HFFc6 (cell line): ENCODE measurements at regions not wholly inside any gene's neighbourhood (a gene's known extent, or its start where the extent isn't known, plus 50 kb on each side); places are given as distances from the start of the nearest gene placed in this dataset.
A peak's percentile ranks its signal among the peaks of the same experiment; 100 is the strongest.

Source experiments
- DNase-seq: peaks from one replicate; pipeline ENCODE4 v3.0.0-alpha.2; 2018
- H3K27ac Mint-ChIP-seq: 2 replicates; pipeline ENCODE4 v1.8.0; 2020; ENCODE audit warnings: mild to moderate bottlenecking, mixed read lengths
- H3K27me3 Mint-ChIP-seq: 2 replicates; pipeline ENCODE4 v1.8.0; 2021; ENCODE audit warnings: mild to moderate bottlenecking, moderate library complexity, mixed read lengths; ENCODE audit not compliant: insufficient read depth
- H3K36me3 Mint-ChIP-seq: 2 replicates; pipeline ENCODE4 v1.8.0; 2021; ENCODE audit warnings: low read depth, mixed read lengths
- H3K4me1 Mint-ChIP-seq: 2 replicates; pipeline ENCODE4 v1.8.0; 2020; ENCODE audit warnings: low read depth, mixed read lengths
- H3K4me3 Mint-ChIP-seq: 2 replicates; pipeline ENCODE4 v1.8.0; 2020; ENCODE audit warnings: mild to moderate bottlenecking, moderate library complexity, mixed read lengths
- H3K9me3 Mint-ChIP-seq: 2 replicates; pipeline ENCODE4 v1.8.0; 2020; ENCODE audit warnings: mild to moderate bottlenecking, mixed read lengths
- CTCF ChIP-seq: fragments of 200-600 bp; sonication (generic); IDR thresholded peaks from 2 replicates; pipeline ENCODE4 v1.5.0; 2021; ENCODE audit warnings: antibody characterized with exemption, mild to moderate bottlenecking

- Mint-ChIP-seq H3K27ac (peak overlapping the region; percentile 48), H3K9me3 (no peaks in the 10 kb centered on the region), H3K27me3 (no peaks in the 10 kb centered on the region; the same call in 1 of the 2 replicates), H3K4me3 (peak overlapping the region; percentile 53; the same call in 1 of the 2 replicates), H3K36me3 (peaks cover 14% of the 10 kb centered on the region), H3K4me1 (peaks cover 36% of the 10 kb centered on the region)
- peak; percentile 73 for DNase-seq
- TF ChIP-seq CTCF = no peak
Observed at GRCh38 chr5:93100428-93100827, 480.6 kb downstream of the NR2F1-AS1 start.

- no peaks in the 10 kb centered on the region; the same call in 1 of the 2 replicates for H3K27me3 Mint-ChIP-seq
- DNase-seq = no peak
- no peak for TF ChIP-seq CTCF
- peaks cover 36% of the 10 kb centered on the region for H3K4me1 Mint-ChIP-seq
- H3K9me3 Mint-ChIP-seq = no peaks in the 10 kb centered on the region
- H3K27ac Mint-ChIP-seq = peak overlapping the region; percentile 48
- H3K4me3 Mint-ChIP-seq = peak overlapping the region; percentile 53; the same call in 1 of the 2 replicates
- peaks cover 14% of the 10 kb centered on the region for H3K36me3 Mint-ChIP-seq
Observed at GRCh38 chr5:93099902-93100347, 481.1 kb downstream of the NR2F1-AS1 start.

GRCh38 chr5:93096561-93096960 lies 484.5 kb downstream of the NR2F1-AS1 start:
- no peak for TF ChIP-seq CTCF

GRCh38 chr5:93092349-93093105 lies 488.5 kb downstream of the NR2F1-AS1 start:
- Mint-ChIP-seq H3K27me3 (no peaks in the 10 kb centered on the region), H3K36me3 (peaks cover 10% of the 10 kb centered on the region), H3K9me3 (no peaks in the 10 kb centered on the region), H3K4me3 (no peak overlapping the region), H3K27ac (peak overlapping the region; percentile 0; the same call in 1 of the 2 replicates), H3K4me1 (peaks cover 14% of the 10 kb centered on the region)
- peak; percentile 70 for TF ChIP-seq CTCF
- DNase-seq = peak; percentile 56

More at GRCh38 chr5:93096561-93096960, 484.5 kb downstream of the NR2F1-AS1 start:
- DNase-seq = no peak
- Mint-ChIP-seq H3K36me3 (peaks cover 13% of the 10 kb centered on the region), H3K27me3 (no peaks in the 10 kb centered on the region), H3K27ac (no peak overlapping the region), H3K9me3 (no peaks in the 10 kb centered on the region), H3K4me3 (no peak overlapping the region), H3K4me1 (peaks cover 42% of the 10 kb centered on the region)

GRCh38 chr5:93090698-93091097 lies 490.3 kb downstream of the NR2F1-AS1 start:
- no peak for TF ChIP-seq CTCF
- no peak overlapping the region for H3K27ac Mint-ChIP-seq
- H3K36me3 Mint-ChIP-seq = peaks cover 4% of the 10 kb centered on the region
- H3K9me3 Mint-ChIP-seq = no peaks in the 10 kb centered on the region
- no peak for DNase-seq
- peaks cover 14% of the 10 kb centered on the region for H3K4me1 Mint-ChIP-seq
- H3K27me3 Mint-ChIP-seq = no peaks in the 10 kb centered on the region
- H3K4me3 Mint-ChIP-seq = no peak overlapping the region
